IMR-90 (cell line): ENCODE measurements at regions not wholly inside any gene's neighbourhood (a gene's known extent, or its start where the extent isn't known, plus 50 kb on each side); places are given as distances from the start of the nearest gene placed in this dataset.

Experiments
- BHLHE40 ChIP-seq: fragments of 150-350 bp; IDR thresholded peaks from 2 replicates; pipeline ENCODE4 v1.6.1; 2016; ENCODE audit warnings: mild to moderate bottlenecking, low read depth, low read length
- CEBPB ChIP-seq: IDR thresholded peaks from 2 replicates; pipeline ENCODE4 v1.6.1; 2012; ENCODE audit warnings: low read depth, low read length, improper control_type of control experiment
- CHD1 ChIP-seq: IDR thresholded peaks from 2 replicates; pipeline ENCODE4 v1.6.1; 2012; ENCODE audit warnings: low read depth, low read length, improper control_type of control experiment
- CTCF ChIP-seq: conservative IDR thresholded peaks from 2 replicates; pipeline ENCODE4 v1.5.1; 2012; ENCODE audit warnings: mild to moderate bottlenecking, low read depth, low read length, improper control_type of control experiment
- ELK1 ChIP-seq: fragments of 150-350 bp; IDR thresholded peaks from 2 replicates; pipeline ENCODE4 v1.6.1; 2016; ENCODE audit warnings: low read depth, mild to moderate bottlenecking, low read length, moderate library complexity, borderline replicate concordance
- MAFK ChIP-seq: IDR thresholded peaks from 2 replicates; pipeline ENCODE4 v1.6.1; 2012; ENCODE audit warnings: low read depth, low read length, improper control_type of control experiment
- NFE2L2 ChIP-seq: fragments of 150-350 bp; IDR thresholded peaks from 2 replicates; pipeline ENCODE4 v1.6.1; 2016; ENCODE audit warnings: low read depth, mild to moderate bottlenecking, low read length
- POLR2A ChIP-seq: IDR thresholded peaks from 2 replicates; pipeline ENCODE4 v1.6.1; 2012; ENCODE audit warnings: mild to moderate bottlenecking, low read depth, low read length
- RAD21 ChIP-seq: IDR thresholded peaks from 2 replicates; pipeline ENCODE4 v1.6.1; 2012; ENCODE audit warnings: low read length, improper control_type of control experiment
- RCOR1 ChIP-seq: IDR thresholded peaks from 2 replicates; pipeline ENCODE4 v1.6.1; 2012; ENCODE audit warnings: mild to moderate bottlenecking, low read length, improper control_type of control experiment; ENCODE audit not compliant: insufficient replicate concordance
- SMC3 ChIP-seq: fragments of 150-350 bp; IDR thresholded peaks from 2 replicates; pipeline ENCODE4 v1.6.1; 2016; ENCODE audit warnings: low read depth, mild to moderate bottlenecking, antibody characterized with exemption, low read length, moderate library complexity
- USF2 ChIP-seq: fragments of 150-350 bp; IDR thresholded peaks from 2 replicates; pipeline ENCODE4 v1.6.1; 2017; ENCODE audit warnings: mild to moderate bottlenecking, antibody characterized with exemption, low read length, low read depth

DNA sequence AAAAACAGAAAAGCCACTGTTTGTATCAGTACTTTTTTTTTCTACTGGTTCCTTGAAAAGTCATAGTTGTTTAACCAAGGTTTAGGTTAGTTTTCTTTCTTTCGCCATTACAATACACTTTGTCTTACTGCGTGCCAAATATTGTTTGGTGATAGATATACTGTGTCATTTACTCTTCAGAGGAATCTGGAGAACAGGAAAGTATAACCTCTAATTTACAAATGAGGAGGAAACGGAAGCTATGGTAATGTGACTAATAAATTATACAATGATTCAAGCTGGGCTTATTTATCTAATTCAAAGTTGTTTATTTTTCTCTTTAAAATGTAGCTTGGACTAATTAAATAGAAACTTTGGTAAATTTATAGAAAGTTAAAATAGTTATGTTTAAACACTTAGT lies 96.2 kb upstream of the ROBO2 start:
- TF ChIP-seq MAFK = no peak
- TF ChIP-seq RCOR1 = no peak
- TF ChIP-seq POLR2A = no peak
- TF ChIP-seq CTCF = no peak
- TF ChIP-seq CEBPB = no peak
- no peak for TF ChIP-seq ELK1
- TF ChIP-seq NFE2L2 = no peak
- no peak for TF ChIP-seq USF2
- TF ChIP-seq BHLHE40 = no peak
- TF ChIP-seq RAD21 = no peak
- TF ChIP-seq CHD1 = no peak
- TF ChIP-seq SMC3 = no peak
